ENCODE measurements at regions not wholly inside any gene's neighbourhood (a gene's known extent, or its start where the extent isn't known, plus 50 kb on each side); places are given as distances from the start of the nearest gene placed in this dataset.
A peak's percentile ranks its signal among the peaks of the same experiment; 100 is the strongest.

GRCh38 chr5:170173227-170173626 is 59.6 kb upstream of the C5orf58 start:
- H3K4me3 Mint-ChIP-seq (ENCODE audit: low read depth) = no peak overlapping the region
- H3K9me3 Mint-ChIP-seq (ENCODE audit: low read depth) = no peaks in the 10 kb centered on the region
- peaks cover 34% of the 10 kb centered on the region for H3K27me3 Mint-ChIP-seq
- DNase-seq (ENCODE audit: low spot score, unreplicated experiment) = no peak
- TF ChIP-seq CTCF (IDR thresholded peaks at IDR 0.05; ENCODE audit: unreplicated experiment) = no peak
- peaks cover 2% of the 10 kb centered on the region for H3K4me1 Mint-ChIP-seq (ENCODE audit: low read depth)
- no peak overlapping the region for H3K27ac Mint-ChIP-seq
- no peaks in the 10 kb centered on the region for H3K36me3 Mint-ChIP-seq (ENCODE audit: insufficient read depth)

DNA sequence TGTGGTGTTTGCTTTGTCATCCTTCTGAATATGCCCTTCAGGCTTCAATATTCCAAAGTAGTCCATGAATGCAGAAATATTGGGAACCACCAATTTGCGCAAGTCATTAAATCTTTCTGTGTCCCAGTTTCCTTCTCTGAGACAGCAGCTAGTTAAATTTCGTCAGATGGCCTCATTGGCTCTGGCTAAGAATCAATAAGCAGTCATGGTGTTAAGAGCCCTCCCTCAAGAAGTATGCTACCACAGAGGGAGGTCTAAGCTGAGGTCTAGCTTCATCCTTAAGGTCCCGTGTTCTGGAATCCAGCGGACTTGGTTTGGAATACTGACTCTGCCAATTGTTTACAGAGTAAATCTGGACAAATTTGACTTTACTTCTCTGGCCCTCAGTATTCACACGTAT is 59.1 kb upstream of the C5orf58 start:
- peaks cover 2% of the 10 kb centered on the region for H3K4me1 Mint-ChIP-seq (ENCODE audit: low read depth)
- H3K27ac Mint-ChIP-seq = no peak overlapping the region
- H3K9me3 Mint-ChIP-seq (ENCODE audit: low read depth) = no peaks in the 10 kb centered on the region
- no peak overlapping the region for H3K4me3 Mint-ChIP-seq (ENCODE audit: low read depth)
- peaks cover 31% of the 10 kb centered on the region for H3K27me3 Mint-ChIP-seq
- no peak for DNase-seq (ENCODE audit: low spot score, unreplicated experiment)
- no peaks in the 10 kb centered on the region for H3K36me3 Mint-ChIP-seq (ENCODE audit: insufficient read depth)
- no peak for TF ChIP-seq CTCF (IDR thresholded peaks at IDR 0.05; ENCODE audit: unreplicated experiment)

DNA sequence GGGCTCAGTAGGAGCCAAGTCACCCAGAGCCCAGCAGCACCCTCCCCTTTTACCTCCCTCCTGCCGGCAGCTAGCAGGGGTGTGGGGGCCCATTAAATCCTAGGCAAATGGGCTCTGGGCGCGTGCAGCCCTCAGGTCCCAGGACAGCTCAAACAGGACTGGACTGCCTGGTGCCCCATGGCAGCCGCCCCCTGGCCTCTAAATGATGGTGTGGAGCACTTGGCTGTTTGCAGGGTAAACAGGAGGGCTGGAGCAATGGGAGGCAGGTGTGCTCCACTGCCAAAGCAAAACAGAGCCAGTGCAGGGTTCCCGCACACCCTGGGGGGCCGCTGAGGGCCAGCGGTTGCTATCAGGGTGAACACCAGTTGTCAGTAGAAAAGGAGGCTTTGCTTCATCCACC is 55.9 kb upstream of the C5orf58 start:
- H3K4me1 Mint-ChIP-seq (ENCODE audit: low read depth) = peaks cover 12% of the 10 kb centered on the region
- no peak for TF ChIP-seq CTCF (IDR thresholded peaks at IDR 0.05; ENCODE audit: unreplicated experiment)
- H3K4me3 Mint-ChIP-seq (ENCODE audit: low read depth) = no peak overlapping the region
- H3K27ac Mint-ChIP-seq = no peak overlapping the region
- H3K27me3 Mint-ChIP-seq = peaks cover 7% of the 10 kb centered on the region
- DNase-seq (ENCODE audit: low spot score, unreplicated experiment) = peak; percentile 11
- no peaks in the 10 kb centered on the region for H3K36me3 Mint-ChIP-seq (ENCODE audit: insufficient read depth)
- no peaks in the 10 kb centered on the region for H3K9me3 Mint-ChIP-seq (ENCODE audit: low read depth)

DNA sequence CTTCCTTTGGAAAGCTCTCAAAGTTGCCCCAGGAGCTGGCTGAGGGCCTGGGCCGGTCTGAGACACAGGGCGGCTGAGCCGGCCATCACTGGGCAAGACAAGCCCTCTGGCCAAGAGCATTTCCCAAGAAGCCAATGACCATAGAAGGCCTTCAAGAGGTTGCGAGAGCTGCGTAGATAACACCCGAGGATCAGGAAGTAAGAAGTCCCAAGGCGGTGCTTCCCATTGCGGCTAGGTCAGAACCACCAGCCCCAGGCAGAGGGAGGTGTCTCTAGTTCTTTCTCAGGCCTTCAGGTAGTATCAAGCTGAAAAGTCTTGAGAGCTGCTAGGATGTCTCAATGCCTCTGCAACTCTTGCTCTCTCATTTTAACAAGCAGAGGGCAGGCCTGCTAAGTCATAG is 54.0 kb upstream of the C5orf58 start:
- H3K27me3 Mint-ChIP-seq = peaks cover 3% of the 10 kb centered on the region
- no peaks in the 10 kb centered on the region for H3K9me3 Mint-ChIP-seq (ENCODE audit: low read depth)
- H3K27ac Mint-ChIP-seq = peak overlapping the region; percentile 76
- no peak overlapping the region for H3K4me3 Mint-ChIP-seq (ENCODE audit: low read depth)
- no peak for DNase-seq (ENCODE audit: low spot score, unreplicated experiment)
- TF ChIP-seq CTCF (IDR thresholded peaks at IDR 0.05; ENCODE audit: unreplicated experiment) = no peak
- H3K36me3 Mint-ChIP-seq (ENCODE audit: insufficient read depth) = no peaks in the 10 kb centered on the region
- peaks cover 24% of the 10 kb centered on the region for H3K4me1 Mint-ChIP-seq (ENCODE audit: low read depth)

- Mint-ChIP-seq H3K27ac (no peak overlapping the region), H3K4me3 (ENCODE audit: low read depth) (no peak overlapping the region), H3K27me3 (peaks cover 3% of the 10 kb centered on the region), H3K9me3 (ENCODE audit: low read depth) (no peaks in the 10 kb centered on the region), H3K36me3 (ENCODE audit: insufficient read depth) (no peaks in the 10 kb centered on the region), H3K4me1 (ENCODE audit: low read depth) (peaks cover 24% of the 10 kb centered on the region)
- DNase-seq (ENCODE audit: low spot score, unreplicated experiment) = no peak
- no peak for TF ChIP-seq CTCF (IDR thresholded peaks at IDR 0.05; ENCODE audit: unreplicated experiment)
These were observed 53.2 kb upstream of the C5orf58 start for GRCh38 chr5:170179626-170180025.
